Amygdala (tissue), 56 donors: ENCODE measurements at regions not wholly inside any gene's neighbourhood (a gene's known extent, or its start where the extent isn't known, plus 50 kb on each side); places are given as distances from the start of the nearest gene placed in this dataset.

Experiments
- DNase-seq, 56 donors: peaks; one replicate each; lab custom pipeline; 2025; lab: John Stamatoyannopoulos, UW

DNA sequence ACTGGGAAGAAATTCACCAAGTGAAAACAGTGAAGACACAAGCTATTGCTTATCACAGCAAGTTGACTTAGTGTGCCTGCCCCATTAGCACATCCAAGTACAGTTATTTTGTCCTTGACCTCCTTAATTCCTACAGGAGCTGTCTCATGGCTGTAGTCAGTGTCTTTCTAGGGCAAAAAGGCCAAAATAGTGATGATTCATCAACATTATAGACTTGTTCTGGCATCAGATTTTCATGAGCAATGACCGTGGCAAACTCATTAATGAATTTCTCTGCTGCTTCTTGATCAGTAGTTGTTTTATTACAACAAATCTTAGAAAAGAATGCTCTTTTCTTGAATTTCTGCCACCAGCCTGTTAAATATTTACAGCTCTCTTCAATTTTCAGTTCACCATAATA is 1169.3 kb upstream of the DDX18 start:
- DNase-seq = no peak

GRCh38 chr2:116668691-116669090 is 1145.8 kb upstream of the DDX18 start:
- DNase-seq = no peak

- no peak for DNase-seq
Measured at GRCh38 chr2:116669782-116670181, 1144.7 kb upstream of the DDX18 start.

- no peak for DNase-seq
Measured at GRCh38 chr2:116674188-116674587, 1140.3 kb upstream of the DDX18 start.

- no peak for DNase-seq
Measured at GRCh38 chr2:116676776-116677175, 1137.7 kb upstream of the DDX18 start.

DNA sequence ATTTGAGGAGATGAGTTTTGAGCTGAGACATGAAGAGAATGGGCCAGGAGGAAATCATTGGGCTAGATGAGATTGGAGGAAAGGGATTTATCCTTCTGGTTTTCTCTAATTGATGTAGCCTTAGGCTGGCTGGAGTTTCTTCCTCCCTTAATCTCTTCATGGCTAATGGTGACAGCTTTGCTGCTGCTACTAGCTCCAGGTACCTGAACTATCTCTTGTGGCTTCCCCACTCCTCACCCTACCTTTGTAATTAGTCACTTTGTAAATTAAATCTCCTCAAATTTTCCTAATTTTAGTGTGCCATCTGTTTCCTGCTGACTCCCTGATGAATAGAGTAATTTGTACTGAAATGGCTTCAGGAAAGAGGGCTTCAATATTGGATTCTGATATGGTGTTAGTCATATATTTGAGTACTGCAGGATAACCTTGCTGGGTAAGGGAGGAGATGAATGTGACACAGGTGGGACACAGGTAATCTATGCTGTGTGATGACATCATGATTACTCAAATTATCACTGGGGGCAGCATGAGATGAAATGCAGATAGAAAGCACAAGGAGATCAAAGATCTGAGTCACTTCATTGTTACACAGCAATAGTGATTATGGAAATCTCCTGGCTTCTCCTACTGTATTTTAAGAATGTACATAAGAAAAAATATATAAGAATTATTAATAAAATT is 1134.1 kb upstream of the DDX18 start:
- no peak for DNase-seq

DNA sequence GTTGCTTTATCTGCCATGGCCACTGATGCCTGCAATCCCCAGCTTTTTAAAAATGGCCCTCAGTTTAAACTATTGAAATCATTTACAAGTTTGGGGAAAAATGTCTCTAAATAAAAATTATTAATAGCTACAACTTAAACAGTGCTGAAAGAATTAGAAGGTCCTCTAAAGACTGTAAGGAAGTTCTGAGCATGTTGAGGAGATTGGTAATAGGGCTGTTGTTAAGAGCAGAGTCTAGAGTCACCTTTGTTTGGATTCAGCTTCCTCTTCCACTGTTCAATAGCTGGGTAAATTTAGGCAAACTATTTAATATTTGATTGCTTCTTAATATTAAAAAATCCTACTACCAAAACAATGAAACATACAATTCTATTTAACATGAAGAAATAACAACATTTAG is 1127.1 kb upstream of the DDX18 start:
- no peak for DNase-seq

- no peak for DNase-seq
Measured at GRCh38 chr2:116692988-116693387, 1121.5 kb upstream of the DDX18 start.

- no peak for DNase-seq
Measured at GRCh38 chr2:116696223-116696622, 1118.3 kb upstream of the DDX18 start.

DNA sequence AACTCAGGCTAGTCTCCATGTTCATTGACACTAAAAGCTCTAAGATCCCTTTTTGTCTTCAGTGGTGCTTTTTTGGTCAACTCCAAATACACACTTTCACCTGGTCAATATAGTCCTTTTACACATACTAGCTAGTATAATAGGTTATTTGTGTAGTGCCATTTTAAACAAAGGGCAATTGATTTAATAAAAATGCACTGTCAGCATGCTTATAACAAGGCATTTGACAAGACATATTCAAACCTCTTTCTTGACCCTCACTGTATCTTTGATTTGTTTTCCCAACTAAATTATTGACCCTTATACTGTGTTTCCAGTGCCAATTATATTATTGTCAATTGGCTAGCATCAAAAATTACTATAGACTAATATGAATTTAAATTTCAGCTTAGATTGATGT is 1117.6 kb upstream of the DDX18 start:
- DNase-seq = no peak

GRCh38 chr2:116706396-116706795 is 1108.1 kb upstream of the DDX18 start:
- DNase-seq = no peak

- DNase-seq = no peak
Measured at GRCh38 chr2:116716038-116716437, 1098.5 kb upstream of the DDX18 start.

- no peak for DNase-seq
Measured at GRCh38 chr2:116716444-116716843, 1098.0 kb upstream of the DDX18 start.

- no peak for DNase-seq
Measured at GRCh38 chr2:116717832-116718231, 1096.7 kb upstream of the DDX18 start.

DNA sequence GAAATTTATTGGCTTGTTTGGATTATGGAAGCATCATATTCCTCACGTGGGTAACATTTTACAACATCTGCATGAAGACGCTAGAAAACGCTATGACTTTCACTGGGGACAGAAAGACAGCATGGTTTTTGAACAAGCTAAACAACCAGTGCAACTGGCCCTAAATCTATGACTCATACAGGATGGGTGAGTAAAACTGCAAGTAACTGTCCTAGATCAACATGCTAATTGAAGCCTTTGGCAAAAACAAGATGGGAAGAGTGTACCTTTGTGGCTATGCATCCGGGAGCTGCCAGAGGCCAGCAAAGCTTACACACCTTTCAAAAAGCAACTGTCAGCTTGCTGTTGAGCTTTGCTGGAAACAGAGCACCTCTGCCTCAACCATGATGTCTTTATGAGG is 1096.0 kb upstream of the DDX18 start:
- DNase-seq = no peak

- DNase-seq = no peak
Measured at GRCh38 chr2:116719836-116720235, 1094.7 kb upstream of the DDX18 start.

- DNase-seq = no peak
Measured at GRCh38 chr2:116724550-116724949, 1089.9 kb upstream of the DDX18 start.

DNA sequence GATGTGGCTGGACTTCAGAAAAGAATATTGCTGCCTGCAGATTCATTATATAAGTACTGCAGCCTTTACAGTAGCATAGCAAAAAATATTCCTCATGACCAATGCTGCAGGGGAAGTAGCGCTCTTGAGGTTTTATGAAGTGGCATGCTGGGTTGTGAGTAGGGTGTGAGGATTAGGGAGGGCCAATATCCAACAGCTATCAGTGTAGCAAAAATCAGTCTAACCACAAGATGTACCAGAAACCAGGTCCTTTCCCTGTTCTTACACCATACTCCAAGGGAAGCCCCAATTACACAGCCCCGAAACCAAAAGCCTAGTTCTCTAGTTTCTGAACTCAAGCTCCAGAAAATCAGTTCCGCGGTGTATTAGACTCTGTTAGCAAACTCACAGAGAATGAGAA is 1082.2 kb upstream of the DDX18 start:
- no peak for DNase-seq

DNA sequence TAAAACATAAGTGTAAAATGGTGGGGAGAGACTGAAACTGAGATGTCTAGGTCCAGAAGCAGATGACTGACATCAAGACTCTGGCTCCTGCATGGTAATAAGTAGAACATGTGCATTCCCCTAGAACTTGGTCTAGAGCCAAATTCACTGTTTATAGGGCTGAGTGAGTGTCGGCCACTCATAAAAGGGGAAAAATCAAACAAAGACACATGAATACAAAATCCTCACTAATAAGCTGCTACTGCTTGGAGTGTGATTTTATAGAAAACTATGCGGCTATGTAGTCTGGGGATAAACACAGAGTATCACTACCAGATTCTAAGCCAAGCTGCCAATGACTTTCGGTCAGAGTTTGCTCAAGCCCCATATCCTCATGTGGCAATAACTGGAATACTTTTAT is 1080.8 kb upstream of the DDX18 start:
- no peak for DNase-seq

DNA sequence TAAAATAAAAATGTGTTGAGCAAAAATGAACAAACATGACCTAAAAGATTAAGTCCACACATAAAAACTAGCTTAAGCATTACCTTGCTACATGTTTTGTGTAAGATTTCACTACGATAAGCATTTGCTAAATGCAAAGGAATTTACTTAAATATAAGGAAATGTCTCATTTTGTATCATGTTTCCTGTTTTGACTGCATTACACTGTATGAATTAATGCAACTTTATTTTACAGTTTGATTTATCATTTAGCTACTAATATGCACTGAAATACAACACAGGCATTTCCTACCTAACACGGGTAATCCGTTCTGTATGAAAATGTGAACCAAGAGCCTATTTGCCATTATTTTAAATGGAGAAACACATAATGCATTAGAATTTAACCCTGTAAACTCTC is 1076.5 kb upstream of the DDX18 start:
- no peak for DNase-seq

DNA sequence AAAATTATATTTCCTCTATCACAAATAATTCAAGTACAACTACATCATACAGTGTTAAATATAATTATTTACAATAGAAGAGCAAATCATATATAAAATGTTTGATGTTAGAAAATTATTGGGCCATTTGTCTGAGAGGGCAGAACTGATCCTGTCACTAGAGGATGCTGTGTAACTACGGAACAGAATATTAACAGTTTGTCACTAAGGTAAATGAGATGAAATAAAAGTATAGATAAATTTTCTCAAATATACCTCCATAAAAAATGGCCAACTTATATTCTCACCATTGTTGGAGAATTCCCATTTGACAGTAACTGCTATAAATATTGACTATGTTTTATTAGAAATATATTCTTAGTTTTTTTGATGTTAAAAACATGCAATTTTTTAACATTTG is 1067.4 kb upstream of the DDX18 start:
- no peak for DNase-seq

GRCh38 chr2:116749994-116750393 is 1064.5 kb upstream of the DDX18 start:
- DNase-seq = no peak
